ENCODE measurements at regions not wholly inside any gene's neighbourhood (a gene's known extent, or its start where the extent isn't known, plus 50 kb on each side); places are given as distances from the start of the nearest gene placed in this dataset.
A peak's percentile ranks its signal among the peaks of the same experiment; 100 is the strongest.

DNA sequence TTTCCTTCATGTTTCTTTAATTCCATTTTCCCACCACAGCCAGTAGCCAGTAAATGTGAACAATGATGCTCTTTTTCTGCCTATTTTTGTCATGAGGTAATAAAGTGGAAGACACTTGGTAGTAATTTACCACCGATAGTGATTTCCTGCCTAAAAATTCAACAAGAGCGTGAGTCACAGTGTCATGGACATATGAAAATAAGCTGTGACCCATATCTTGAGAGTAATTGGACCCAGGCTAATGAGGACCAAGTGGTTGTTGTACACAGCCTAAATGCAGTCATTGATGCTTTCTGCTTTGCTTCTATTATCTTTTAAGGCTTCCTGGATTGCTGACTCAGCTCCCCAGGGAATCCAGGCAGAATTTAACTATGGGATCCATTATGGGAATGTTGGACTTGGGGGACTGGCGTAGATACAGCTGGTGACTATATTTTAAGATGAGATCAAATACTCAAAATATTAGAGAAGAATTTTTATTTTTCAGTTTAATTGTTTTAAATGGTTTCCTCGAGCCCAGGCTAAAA, 265.9 kb upstream of the FERMT1 start:
- 77 to 86% methylated on average over 4 of the region's 4 CpGs for WGBS, 2 donors
- Histone ChIP-seq H3K36me3 (no peaks in the 10 kb centered on the region), H3K9me3 (no peaks in the 10 kb centered on the region), H3K4me1 (no peaks in the 10 kb centered on the region), H3K27me3 (no peaks in the 10 kb centered on the region), H3K4me3 (no peak overlapping the region), H3K27ac (no peak overlapping the region)
- TF ChIP-seq CTCF (IDR thresholded peaks at IDR 0.05) (no peak), POLR2A (IDR thresholded peaks at IDR 0.05) (no peak), EP300 (IDR thresholded peaks at IDR 0.05) (no peak), POLR2AphosphoS5 (IDR thresholded peaks at IDR 0.05) (no peak)
- DNase-seq = no peak
- no peak for ATAC-seq (ENCODE audit: low FRiP score in 2 of 2)

DNA sequence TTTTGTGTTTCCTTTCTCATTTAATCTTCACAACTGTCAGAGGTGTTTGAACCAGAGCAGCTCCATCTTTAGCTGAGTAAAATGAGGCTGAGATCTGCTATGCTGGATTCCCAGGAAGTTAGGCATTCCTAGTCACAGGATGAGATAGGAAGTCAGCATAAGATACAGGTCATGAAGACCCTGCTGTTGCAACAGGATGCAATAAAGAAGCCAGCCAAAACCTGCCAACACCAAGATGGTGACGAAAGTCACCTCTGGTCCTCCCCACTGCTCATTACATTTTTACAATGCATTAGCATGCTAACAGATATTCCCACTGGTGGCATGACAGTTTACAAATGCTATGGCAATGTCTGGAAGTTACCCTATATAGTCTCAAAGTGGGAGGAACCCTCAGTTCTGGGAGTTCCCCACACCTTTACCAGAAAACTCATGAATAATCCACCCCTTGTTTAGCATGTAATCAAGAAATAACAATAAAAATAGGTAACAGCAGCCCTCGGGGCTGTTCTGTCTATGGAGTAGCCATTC, 262.2 kb upstream of the FERMT1 start:
- ATAC-seq (ENCODE audit: low FRiP score in 2 of 2) (no peak), DNase-seq (no peak)
- no peak overlapping the region for H3K4me3 ChIP-seq
- H3K27ac ChIP-seq = no peak overlapping the region
- H3K9me3 ChIP-seq = no peaks in the 10 kb centered on the region
- no peaks in the 10 kb centered on the region for H3K36me3 ChIP-seq
- TF ChIP-seq CTCF (IDR thresholded peaks at IDR 0.05) (no peak), EP300 (IDR thresholded peaks at IDR 0.05) (no peak), POLR2A (IDR thresholded peaks at IDR 0.05) (no peak), POLR2AphosphoS5 (IDR thresholded peaks at IDR 0.05) (no peak)
- no peaks in the 10 kb centered on the region for H3K27me3 ChIP-seq
- H3K4me1 ChIP-seq = no peaks in the 10 kb centered on the region
- 72 to 87% methylated on average over 2 of the region's 2 CpGs for WGBS, 2 donors

- ATAC-seq (ENCODE audit: low FRiP score in 2 of 2) (no peak), DNase-seq (no peak)
- TF ChIP-seq POLR2A (IDR thresholded peaks at IDR 0.05) = no peak
- no peak for TF ChIP-seq CTCF (IDR thresholded peaks at IDR 0.05)
- no peak for TF ChIP-seq POLR2AphosphoS5 (IDR thresholded peaks at IDR 0.05)
- TF ChIP-seq EP300 (IDR thresholded peaks at IDR 0.05) = no peak
- Histone ChIP-seq H3K4me3 (no peak overlapping the region), H3K4me1 (no peaks in the 10 kb centered on the region), H3K27ac (no peak overlapping the region), H3K9me3 (no peaks in the 10 kb centered on the region), H3K36me3 (no peaks in the 10 kb centered on the region), H3K27me3 (no peaks in the 10 kb centered on the region)
- 62 to 72% methylated on average over 4 of the region's 4 CpGs for WGBS, 2 donors
Measured at GRCh38 chr20:6384380-6384779, 261.6 kb upstream of the FERMT1 start.

GRCh38 chr20:6381887-6382286, 259.1 kb upstream of the FERMT1 start:
- no peaks in the 10 kb centered on the region for H3K27me3 ChIP-seq
- no peak for DNase-seq
- no peaks in the 10 kb centered on the region for H3K4me1 ChIP-seq
- WGBS, 2 donors = 41 to 53% methylated on average over 4 of the region's 4 CpGs
- H3K4me3 ChIP-seq = no peak overlapping the region
- peak in 4 of 6 experiments; percentile 22 to 45 (median 32) for TF ChIP-seq CTCF (IDR thresholded peaks at IDR 0.05)
- no peak for TF ChIP-seq POLR2AphosphoS5 (IDR thresholded peaks at IDR 0.05)
- TF ChIP-seq POLR2A (IDR thresholded peaks at IDR 0.05) = no peak
- no peak for TF ChIP-seq EP300 (IDR thresholded peaks at IDR 0.05)
- no peak for ATAC-seq (ENCODE audit: low FRiP score in 2 of 2)
- no peaks in the 10 kb centered on the region for H3K9me3 ChIP-seq
- no peaks in the 10 kb centered on the region for H3K36me3 ChIP-seq
- H3K27ac ChIP-seq = no peak overlapping the region

- H3K4me1 ChIP-seq = no peaks in the 10 kb centered on the region
- H3K36me3 ChIP-seq = no peaks in the 10 kb centered on the region
- no peak for TF ChIP-seq POLR2AphosphoS5 (IDR thresholded peaks at IDR 0.05)
- no peak for TF ChIP-seq CTCF (IDR thresholded peaks at IDR 0.05)
- no peak for TF ChIP-seq EP300 (IDR thresholded peaks at IDR 0.05)
- no peak for TF ChIP-seq POLR2A (IDR thresholded peaks at IDR 0.05)
- H3K27ac ChIP-seq = no peak overlapping the region
- H3K9me3 ChIP-seq = no peaks in the 10 kb centered on the region
- no peak overlapping the region for H3K4me3 ChIP-seq
- ATAC-seq (ENCODE audit: low FRiP score in 2 of 2) (no peak), DNase-seq (no peak)
- H3K27me3 ChIP-seq = no peaks in the 10 kb centered on the region
Measured at GRCh38 chr20:6362245-6362644, 239.4 kb upstream of the FERMT1 start.

Data from upper lobe of left lung (tissue), 6 donors.